OCI-LY1 (cell line): ENCODE measurements at regions not wholly inside any gene's neighbourhood (a gene's known extent, or its start where the extent isn't known, plus 50 kb on each side); places are given as distances from the start of the nearest gene placed in this dataset.

Experiments used
- EZH2 ChIP-seq: fragments of 200-600 bp; sonication (generic), shearing (Covaris generic); IDR thresholded peaks from 2 replicates; pipeline ENCODE4 v1.8.0; 2017; ENCODE audit warnings: borderline replicate concordance, mixed run types, mild to moderate bottlenecking, antibody characterized with exemption, low read length, moderate library complexity, mixed read lengths
- TF ChIP-seq, protein P1 (sequence below): fragments of 200-600 bp; sonication (generic), shearing (Covaris generic); IDR thresholded peaks from 2 replicates; pipeline ENCODE4 v1.5.1; 2017; ENCODE audit warnings: mild to moderate bottlenecking, antibody characterized with exemption, low read length, moderate library complexity, mixed read lengths

DNA sequence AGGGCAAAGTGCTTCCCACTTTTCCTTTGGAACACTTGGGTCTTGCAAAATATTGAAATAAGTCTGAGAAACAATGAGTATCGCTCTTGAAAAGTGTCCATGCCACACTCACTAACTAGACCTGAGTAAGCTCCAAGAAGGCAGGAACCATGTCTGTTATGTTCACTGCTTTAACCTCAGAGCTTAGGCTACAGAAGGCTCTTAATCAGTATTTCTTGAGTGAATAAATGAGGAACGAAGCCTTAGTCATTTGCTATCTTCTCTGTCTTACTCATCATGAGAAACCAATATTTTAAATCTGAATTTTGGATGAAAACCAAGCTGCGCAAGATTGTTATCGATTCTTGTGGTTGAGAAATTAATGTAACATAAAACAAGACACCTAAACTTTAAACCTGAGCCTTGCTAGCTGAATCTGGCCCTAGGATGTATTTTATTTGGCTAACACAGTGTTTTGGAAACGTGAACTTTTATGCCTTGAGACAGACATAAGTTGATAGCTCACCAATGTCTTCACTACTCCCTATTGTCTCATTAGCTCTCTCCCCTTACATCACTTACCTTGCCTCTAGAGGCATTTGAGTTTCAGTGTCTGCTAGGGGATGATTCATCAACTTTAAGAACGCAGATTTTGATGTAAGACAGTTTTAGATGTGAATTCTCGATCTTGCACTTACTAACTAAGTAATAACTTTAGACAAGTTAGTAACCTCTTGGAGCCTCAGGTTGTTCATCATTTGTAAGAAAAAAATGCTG lies 392.8 kb upstream of the MEIS1 start:
- TF ChIP-seq, protein P1, sequence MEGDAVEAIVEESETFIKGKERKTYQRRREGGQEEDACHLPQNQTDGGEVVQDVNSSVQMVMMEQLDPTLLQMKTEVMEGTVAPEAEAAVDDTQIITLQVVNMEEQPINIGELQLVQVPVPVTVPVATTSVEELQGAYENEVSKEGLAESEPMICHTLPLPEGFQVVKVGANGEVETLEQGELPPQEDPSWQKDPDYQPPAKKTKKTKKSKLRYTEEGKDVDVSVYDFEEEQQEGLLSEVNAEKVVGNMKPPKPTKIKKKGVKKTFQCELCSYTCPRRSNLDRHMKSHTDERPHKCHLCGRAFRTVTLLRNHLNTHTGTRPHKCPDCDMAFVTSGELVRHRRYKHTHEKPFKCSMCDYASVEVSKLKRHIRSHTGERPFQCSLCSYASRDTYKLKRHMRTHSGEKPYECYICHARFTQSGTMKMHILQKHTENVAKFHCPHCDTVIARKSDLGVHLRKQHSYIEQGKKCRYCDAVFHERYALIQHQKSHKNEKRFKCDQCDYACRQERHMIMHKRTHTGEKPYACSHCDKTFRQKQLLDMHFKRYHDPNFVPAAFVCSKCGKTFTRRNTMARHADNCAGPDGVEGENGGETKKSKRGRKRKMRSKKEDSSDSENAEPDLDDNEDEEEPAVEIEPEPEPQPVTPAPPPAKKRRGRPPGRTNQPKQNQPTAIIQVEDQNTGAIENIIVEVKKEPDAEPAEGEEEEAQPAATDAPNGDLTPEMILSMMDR: no peak
- TF ChIP-seq EZH2: no peak
